ENCODE measurements at regions not wholly inside any gene's neighbourhood (a gene's known extent, or its start where the extent isn't known, plus 50 kb on each side); places are given as distances from the start of the nearest gene placed in this dataset.

GRCh38 chr3:98712726-98713125 lies 50.4 kb upstream of the ST3GAL6 start:
- TF ChIP-seq, protein P1, sequence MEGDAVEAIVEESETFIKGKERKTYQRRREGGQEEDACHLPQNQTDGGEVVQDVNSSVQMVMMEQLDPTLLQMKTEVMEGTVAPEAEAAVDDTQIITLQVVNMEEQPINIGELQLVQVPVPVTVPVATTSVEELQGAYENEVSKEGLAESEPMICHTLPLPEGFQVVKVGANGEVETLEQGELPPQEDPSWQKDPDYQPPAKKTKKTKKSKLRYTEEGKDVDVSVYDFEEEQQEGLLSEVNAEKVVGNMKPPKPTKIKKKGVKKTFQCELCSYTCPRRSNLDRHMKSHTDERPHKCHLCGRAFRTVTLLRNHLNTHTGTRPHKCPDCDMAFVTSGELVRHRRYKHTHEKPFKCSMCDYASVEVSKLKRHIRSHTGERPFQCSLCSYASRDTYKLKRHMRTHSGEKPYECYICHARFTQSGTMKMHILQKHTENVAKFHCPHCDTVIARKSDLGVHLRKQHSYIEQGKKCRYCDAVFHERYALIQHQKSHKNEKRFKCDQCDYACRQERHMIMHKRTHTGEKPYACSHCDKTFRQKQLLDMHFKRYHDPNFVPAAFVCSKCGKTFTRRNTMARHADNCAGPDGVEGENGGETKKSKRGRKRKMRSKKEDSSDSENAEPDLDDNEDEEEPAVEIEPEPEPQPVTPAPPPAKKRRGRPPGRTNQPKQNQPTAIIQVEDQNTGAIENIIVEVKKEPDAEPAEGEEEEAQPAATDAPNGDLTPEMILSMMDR (conservative IDR thresholded peaks at IDR 0.05 in 1 of 2, IDR thresholded peaks at IDR 0.05 in 1 of 2; ENCODE audit: extremely low read depth in 1 of 2, insufficient read depth in 1 of 2, low read depth in 1 of 2, low read length in 2 of 2) = no peak
- no peak for TF ChIP-seq EZH2 (IDR thresholded peaks at IDR 0.05; ENCODE audit: borderline replicate concordance, low read length)

Measured in mammary epithelial cell (primary cell).